Hematopoietic multipotent progenitor cell treated with erythropoietin and hydrocortisone succinate and interleukin-3 and kit ligand, for 15 days (in vitro differentiated cells): ENCODE measurements at regions not wholly inside any gene's neighbourhood (a gene's known extent, or its start where the extent isn't known, plus 50 kb on each side); places are given as distances from the start of the nearest gene placed in this dataset.

Experiments used
- DNase-seq: peaks from one replicate; pipeline ENCODE4 v3.0.0-alpha.2; 2015; ENCODE audit warnings: low spot score

- DNase-seq = no peak
These were observed 160.6 kb downstream of the KLF6 start for GRCh38 chr10:3624367-3624766.

GRCh38 chr10:3623746-3624145 lies 161.3 kb downstream of the KLF6 start:
- no peak for DNase-seq

- DNase-seq = no peak
These were observed 162.0 kb downstream of the KLF6 start for GRCh38 chr10:3622845-3623621.

GRCh38 chr10:3622427-3622826 lies 162.6 kb downstream of the KLF6 start:
- DNase-seq = no peak

- DNase-seq = no peak
These were observed 164.2 kb downstream of the KLF6 start for GRCh38 chr10:3620818-3621217.

GRCh38 chr10:3619241-3619640 lies 165.8 kb downstream of the KLF6 start:
- no peak for DNase-seq

- no peak for DNase-seq
These were observed 168.1 kb downstream of the KLF6 start for GRCh38 chr10:3616880-3617279.

- no peak for DNase-seq
These were observed 171.7 kb downstream of the KLF6 start for GRCh38 chr10:3613318-3613717.

GRCh38 chr10:3612183-3613001 lies 172.6 kb downstream of the KLF6 start:
- DNase-seq = no peak

GRCh38 chr10:3606309-3606708 lies 178.7 kb downstream of the KLF6 start:
- no peak for DNase-seq

- no peak for DNase-seq
These were observed 179.1 kb downstream of the KLF6 start for GRCh38 chr10:3605882-3606281.

GRCh38 chr10:3595736-3596135 lies 189.3 kb downstream of the KLF6 start:
- DNase-seq = no peak

- DNase-seq = no peak
These were observed 191.4 kb downstream of the KLF6 start for GRCh38 chr10:3593611-3594010.

- DNase-seq = no peak
These were observed 192.6 kb downstream of the KLF6 start for GRCh38 chr10:3592424-3592823.

- DNase-seq = no peak
These were observed 196.2 kb downstream of the KLF6 start for GRCh38 chr10:3588816-3589215.

- no peak for DNase-seq
These were observed 196.7 kb downstream of the KLF6 start for GRCh38 chr10:3588346-3588745.

- DNase-seq = no peak
These were observed 199.9 kb downstream of the KLF6 start for GRCh38 chr10:3584926-3585784.

- DNase-seq = no peak
These were observed 204.4 kb downstream of the KLF6 start for GRCh38 chr10:3580565-3580964.

GRCh38 chr10:3579845-3580244 lies 205.2 kb downstream of the KLF6 start:
- DNase-seq = no peak

- DNase-seq = no peak
These were observed 206.3 kb downstream of the KLF6 start for GRCh38 chr10:3578682-3579081.

GRCh38 chr10:3578159-3578558 lies 206.8 kb downstream of the KLF6 start:
- DNase-seq = no peak

- no peak for DNase-seq
These were observed 210.6 kb downstream of the KLF6 start for GRCh38 chr10:3574451-3574850.
